ENCODE measurements at regions not wholly inside any gene's neighbourhood (a gene's known extent, or its start where the extent isn't known, plus 50 kb on each side); places are given as distances from the start of the nearest gene placed in this dataset.

DNA sequence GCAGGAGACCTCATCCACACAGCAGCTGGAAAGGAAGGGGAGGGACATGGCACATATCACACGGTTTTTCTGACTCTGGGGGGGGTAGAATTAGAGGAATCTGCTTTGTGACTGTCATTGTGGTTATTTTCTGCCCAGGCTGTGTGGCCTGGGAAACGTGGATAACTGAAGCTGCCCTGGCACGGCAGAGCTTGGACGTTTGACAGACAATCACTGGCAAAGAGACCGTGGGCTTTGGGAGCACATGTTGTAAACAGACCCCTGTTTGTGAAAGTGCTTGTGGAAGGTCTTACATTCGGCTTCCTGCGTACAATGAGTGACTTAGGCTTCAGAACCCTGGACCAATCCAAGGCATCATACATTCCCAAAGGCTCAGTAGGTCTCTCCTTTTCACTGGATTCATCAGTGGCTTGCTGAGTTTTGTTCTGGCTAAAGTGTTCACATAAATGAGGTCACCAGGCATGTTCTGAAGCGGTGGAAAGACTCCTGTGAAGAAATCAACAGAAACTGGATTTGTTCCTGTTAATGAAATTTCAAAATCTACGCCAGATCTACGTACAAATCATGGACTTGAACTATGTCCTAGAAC is 188.2 kb downstream of the TEX36 start:
- POLR2A ChIA-PET = no interaction called here
- intact Hi-C loops (cut with micrococcal nuclease; ENCODE audit: unreplicated experiment) = no loop called here

More for the DNA sequence above, 188.2 kb downstream of the TEX36 start:
- H3K27me3 ChIP-seq (replicated peaks in 1 of 2; ENCODE audit: control insufficient read depth in 2 of 2, insufficient read depth in 2 of 2, low read length in 1 of 2) = no peaks in the 10 kb centered on the region; a peak in 1 of 4 replicates
- H2AFZ ChIP-seq (ENCODE audit: control insufficient read depth, low read depth, low read length) = no peak overlapping the region
- no peaks in the 10 kb centered on the region for H3K4me1 ChIP-seq (ENCODE audit: control insufficient read depth, insufficient read depth, low read length)
- TF ChIP-seq, protein P1, sequence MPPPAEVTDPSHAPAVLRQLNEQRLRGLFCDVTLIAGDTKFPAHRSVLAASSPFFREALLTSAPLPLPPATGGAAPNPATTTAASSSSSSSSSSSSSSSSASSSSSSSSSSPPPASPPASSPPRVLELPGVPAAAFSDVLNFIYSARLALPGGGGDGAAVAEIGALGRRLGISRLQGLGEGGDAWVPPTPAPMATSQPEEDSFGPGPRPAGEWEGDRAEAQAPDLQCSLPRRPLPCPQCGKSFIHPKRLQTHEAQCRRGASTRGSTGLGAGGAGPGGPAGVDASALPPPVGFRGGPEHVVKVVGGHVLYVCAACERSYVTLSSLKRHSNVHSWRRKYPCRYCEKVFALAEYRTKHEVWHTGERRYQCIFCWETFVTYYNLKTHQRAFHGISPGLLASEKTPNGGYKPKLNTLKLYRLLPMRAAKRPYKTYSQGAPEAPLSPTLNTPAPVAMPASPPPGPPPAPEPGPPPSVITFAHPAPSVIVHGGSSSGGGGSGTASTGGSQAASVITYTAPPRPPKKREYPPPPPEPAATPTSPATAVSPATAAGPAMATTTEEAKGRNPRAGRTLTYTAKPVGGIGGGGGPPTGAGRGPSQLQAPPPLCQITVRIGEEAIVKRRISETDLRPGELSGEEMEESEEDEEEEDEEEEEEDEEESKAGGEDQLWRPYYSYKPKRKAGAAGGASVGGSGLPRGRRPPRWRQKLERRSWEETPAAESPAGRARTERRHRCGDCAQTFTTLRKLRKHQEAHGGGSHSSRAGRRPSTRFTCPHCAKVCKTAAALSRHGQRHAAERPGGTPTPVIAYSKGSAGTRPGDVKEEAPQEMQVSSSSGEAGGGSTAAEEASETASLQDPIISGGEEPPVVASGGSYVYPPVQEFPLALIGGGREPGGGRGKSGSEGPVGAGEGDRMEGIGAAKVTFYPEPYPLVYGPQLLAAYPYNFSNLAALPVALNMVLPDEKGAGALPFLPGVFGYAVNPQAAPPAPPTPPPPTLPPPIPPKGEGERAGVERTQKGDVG (CRISPR knock-in tag; IDR thresholded peaks at IDR 0.05) = no peak
- TF ChIP-seq ZNF274 (IDR thresholded peaks at IDR 0.05; ENCODE audit: insufficient read depth, insufficient read length) (no peak), STAT1 (conservative IDR thresholded peaks at IDR 0.05) (no peak), POLR2AphosphoS5 (IDR thresholded peaks at IDR 0.05; ENCODE audit: low read length) (no peak), SMC3 (IDR thresholded peaks at IDR 0.05; ENCODE audit: borderline replicate concordance, low read length) (no peak), WRNIP1 (IDR thresholded peaks at IDR 0.05; ENCODE audit: borderline replicate concordance, low read depth, low read length) (no peak), GABPA (IDR thresholded peaks at IDR 0.05; ENCODE audit: low read depth) (no peak), GATAD2B (conservative IDR thresholded peaks at IDR 0.05; ENCODE audit: low read depth) (no peak)
- TF ChIP-seq, protein P2, sequence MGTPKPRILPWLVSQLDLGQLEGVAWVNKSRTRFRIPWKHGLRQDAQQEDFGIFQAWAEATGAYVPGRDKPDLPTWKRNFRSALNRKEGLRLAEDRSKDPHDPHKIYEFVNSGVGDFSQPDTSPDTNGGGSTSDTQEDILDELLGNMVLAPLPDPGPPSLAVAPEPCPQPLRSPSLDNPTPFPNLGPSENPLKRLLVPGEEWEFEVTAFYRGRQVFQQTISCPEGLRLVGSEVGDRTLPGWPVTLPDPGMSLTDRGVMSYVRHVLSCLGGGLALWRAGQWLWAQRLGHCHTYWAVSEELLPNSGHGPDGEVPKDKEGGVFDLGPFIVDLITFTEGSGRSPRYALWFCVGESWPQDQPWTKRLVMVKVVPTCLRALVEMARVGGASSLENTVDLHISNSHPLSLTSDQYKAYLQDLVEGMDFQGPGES (IDR thresholded peaks at IDR 0.05) = no peak
- TF ChIP-seq, protein P3, sequence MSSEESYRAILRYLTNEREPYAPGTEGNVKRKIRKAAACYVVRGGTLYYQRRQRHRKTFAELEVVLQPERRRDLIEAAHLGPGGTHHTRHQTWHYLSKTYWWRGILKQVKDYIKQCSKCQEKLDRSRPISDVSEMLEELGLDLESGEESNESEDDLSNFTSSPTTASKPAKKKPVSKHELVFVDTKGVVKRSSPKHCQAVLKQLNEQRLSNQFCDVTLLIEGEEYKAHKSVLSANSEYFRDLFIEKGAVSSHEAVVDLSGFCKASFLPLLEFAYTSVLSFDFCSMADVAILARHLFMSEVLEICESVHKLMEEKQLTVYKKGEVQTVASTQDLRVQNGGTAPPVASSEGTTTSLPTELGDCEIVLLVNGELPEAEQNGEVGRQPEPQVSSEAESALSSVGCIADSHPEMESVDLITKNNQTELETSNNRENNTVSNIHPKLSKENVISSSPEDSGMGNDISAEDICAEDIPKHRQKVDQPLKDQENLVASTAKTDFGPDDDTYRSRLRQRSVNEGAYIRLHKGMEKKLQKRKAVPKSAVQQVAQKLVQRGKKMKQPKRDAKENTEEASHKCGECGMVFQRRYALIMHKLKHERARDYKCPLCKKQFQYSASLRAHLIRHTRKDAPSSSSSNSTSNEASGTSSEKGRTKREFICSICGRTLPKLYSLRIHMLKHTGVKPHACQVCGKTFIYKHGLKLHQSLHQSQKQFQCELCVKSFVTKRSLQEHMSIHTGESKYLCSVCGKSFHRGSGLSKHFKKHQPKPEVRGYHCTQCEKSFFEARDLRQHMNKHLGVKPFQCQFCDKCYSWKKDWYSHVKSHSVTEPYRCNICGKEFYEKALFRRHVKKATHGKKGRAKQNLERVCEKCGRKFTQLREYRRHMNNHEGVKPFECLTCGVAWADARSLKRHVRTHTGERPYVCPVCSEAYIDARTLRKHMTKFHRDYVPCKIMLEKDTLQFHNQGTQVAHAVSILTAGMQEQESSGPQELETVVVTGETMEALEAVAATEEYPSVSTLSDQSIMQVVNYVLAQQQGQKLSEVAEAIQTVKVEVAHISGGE (CRISPR knock-in tag; IDR thresholded peaks at IDR 0.05) = no peak
- TF ChIP-seq, protein P4, sequence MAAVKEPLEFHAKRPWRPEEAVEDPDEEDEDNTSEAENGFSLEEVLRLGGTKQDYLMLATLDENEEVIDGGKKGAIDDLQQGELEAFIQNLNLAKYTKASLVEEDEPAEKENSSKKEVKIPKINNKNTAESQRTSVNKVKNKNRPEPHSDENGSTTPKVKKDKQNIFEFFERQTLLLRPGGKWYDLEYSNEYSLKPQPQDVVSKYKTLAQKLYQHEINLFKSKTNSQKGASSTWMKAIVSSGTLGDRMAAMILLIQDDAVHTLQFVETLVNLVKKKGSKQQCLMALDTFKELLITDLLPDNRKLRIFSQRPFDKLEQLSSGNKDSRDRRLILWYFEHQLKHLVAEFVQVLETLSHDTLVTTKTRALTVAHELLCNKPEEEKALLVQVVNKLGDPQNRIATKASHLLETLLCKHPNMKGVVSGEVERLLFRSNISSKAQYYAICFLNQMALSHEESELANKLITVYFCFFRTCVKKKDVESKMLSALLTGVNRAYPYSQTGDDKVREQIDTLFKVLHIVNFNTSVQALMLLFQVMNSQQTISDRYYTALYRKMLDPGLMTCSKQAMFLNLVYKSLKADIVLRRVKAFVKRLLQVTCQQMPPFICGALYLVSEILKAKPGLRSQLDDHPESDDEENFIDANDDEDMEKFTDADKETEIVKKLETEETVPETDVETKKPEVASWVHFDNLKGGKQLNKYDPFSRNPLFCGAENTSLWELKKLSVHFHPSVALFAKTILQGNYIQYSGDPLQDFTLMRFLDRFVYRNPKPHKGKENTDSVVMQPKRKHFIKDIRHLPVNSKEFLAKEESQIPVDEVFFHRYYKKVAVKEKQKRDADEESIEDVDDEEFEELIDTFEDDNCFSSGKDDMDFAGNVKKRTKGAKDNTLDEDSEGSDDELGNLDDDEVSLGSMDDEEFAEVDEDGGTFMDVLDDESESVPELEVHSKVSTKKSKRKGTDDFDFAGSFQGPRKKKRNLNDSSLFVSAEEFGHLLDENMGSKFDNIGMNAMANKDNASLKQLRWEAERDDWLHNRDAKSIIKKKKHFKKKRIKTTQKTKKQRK (IDR thresholded peaks at IDR 0.05; ENCODE audit: low read depth, low read length) = no peak
- H3K4me2 ChIP-seq (ENCODE audit: control insufficient read depth, insufficient read depth) = no peak overlapping the region
- RAD21 ChIA-PET (ENCODE audit: unreplicated experiment) = no interaction called here
- CTCF ChIA-PET = no interaction called here
- no peaks in the 10 kb centered on the region for H4K20me1 ChIP-seq (ENCODE audit: control insufficient read depth, insufficient read depth)
- no peaks in the 10 kb centered on the region for H3K36me3 ChIP-seq (ENCODE audit: control insufficient read depth in 2 of 2, insufficient read depth in 2 of 2, low read length in 1 of 2)
- in situ Hi-C loops (cut with MboI) = no loop called here
- no peaks in the 10 kb centered on the region for H3K9me3 ChIP-seq (replicated peaks; ENCODE audit: control insufficient read depth, insufficient read depth, low read length)
- no peak overlapping the region for H3K4me3 ChIP-seq
- no peaks in the 10 kb centered on the region for H3K79me2 ChIP-seq (ENCODE audit: control insufficient read depth, insufficient read depth, low read length)
- DNase-seq (ENCODE audit: low read depth, low spot score) = no peak
- no peak for FAIRE-seq
- SMC1A ChIA-PET (ENCODE audit: uncharacterized antibody, unreplicated experiment) = no interaction called here
- H3K9ac ChIP-seq (ENCODE audit: control insufficient read depth, insufficient read depth, low read length) = no peak overlapping the region
- WGBS (ENCODE audit: insufficient coverage, insufficient replicate concordance, low lambda C conversion rate, missing lambda C conversion rate) = 16% methylated on average over 10 of the region's 10 CpGs
- H3K27ac ChIP-seq (ENCODE audit: control insufficient read depth, insufficient read depth) = no peak overlapping the region
- ATAC-seq = no peak
- no TSS peak for BruUV-seq (replicated peaks)
